Omental fat pad (tissue), 3 donors: ENCODE measurements at regions not wholly inside any gene's neighbourhood (a gene's known extent, or its start where the extent isn't known, plus 50 kb on each side); places are given as distances from the start of the nearest gene placed in this dataset.

Source experiments
- ATAC-seq: fragments of 150-250 bp; one replicate; pipeline ENCODE4 v1.9.1; 2016; ENCODE audit warnings: mild to moderate bottlenecking, moderate library complexity; ENCODE audit not compliant: low FRiP score
- DNase-seq: peaks from one replicate; pipeline ENCODE4 v3.0.0-alpha.2; 2019; ENCODE audit warnings: low spot score
- TF ChIP-seq, protein P1 (sequence below), 3 donors: fragments of 450-650 bp; IDR thresholded peaks; one replicate each; pipeline ENCODE4 v1.5.1; 2016 to 2017; ENCODE audit warnings: antibody characterized with exemption in 3 of 3, mild to moderate bottlenecking in 3 of 3, moderate library complexity in 2 of 3

DNA sequence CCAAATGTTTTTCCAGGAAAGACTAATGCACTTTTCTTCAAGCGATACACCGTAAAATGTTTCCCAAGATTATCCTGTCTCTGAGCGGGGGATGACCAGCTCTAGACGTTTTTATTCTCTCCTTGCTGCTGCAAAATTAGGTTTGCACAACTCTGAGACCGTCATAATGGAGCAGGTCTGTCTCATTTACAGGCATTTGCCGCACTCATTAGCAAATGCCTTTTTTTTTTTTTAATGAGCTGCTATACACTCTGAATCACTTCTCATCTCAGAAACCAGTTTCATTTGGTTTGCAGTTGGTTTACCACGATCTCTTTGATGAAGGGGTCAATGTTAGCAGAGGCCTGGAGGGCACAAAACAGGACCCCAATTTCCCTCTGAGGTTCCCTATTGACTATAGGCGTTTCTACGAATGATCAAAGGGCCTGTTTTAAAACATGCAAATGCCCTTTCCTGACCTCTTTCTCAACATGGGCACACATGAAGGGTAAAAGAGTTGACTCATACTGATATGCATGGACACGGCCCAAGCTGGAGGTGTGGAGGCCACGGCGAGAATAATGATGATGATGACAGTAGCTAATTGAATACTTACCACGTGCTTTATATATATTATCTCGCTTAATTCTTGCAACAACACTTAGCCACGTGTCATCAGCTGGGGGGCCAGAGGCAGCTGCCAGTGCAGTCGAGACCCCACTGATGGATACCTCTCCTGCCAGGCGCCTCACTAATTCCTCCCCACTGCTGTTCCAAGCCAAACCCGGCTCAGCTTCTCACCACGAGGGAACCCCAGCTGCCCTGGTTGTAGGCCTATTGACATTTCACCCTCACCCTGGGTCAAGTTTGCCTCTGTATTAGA, 89.9 kb upstream of the PTCH1 start:
- ATAC-seq (peak; percentile 45), DNase-seq (no peak)
- TF ChIP-seq, protein P1, sequence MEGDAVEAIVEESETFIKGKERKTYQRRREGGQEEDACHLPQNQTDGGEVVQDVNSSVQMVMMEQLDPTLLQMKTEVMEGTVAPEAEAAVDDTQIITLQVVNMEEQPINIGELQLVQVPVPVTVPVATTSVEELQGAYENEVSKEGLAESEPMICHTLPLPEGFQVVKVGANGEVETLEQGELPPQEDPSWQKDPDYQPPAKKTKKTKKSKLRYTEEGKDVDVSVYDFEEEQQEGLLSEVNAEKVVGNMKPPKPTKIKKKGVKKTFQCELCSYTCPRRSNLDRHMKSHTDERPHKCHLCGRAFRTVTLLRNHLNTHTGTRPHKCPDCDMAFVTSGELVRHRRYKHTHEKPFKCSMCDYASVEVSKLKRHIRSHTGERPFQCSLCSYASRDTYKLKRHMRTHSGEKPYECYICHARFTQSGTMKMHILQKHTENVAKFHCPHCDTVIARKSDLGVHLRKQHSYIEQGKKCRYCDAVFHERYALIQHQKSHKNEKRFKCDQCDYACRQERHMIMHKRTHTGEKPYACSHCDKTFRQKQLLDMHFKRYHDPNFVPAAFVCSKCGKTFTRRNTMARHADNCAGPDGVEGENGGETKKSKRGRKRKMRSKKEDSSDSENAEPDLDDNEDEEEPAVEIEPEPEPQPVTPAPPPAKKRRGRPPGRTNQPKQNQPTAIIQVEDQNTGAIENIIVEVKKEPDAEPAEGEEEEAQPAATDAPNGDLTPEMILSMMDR (IDR thresholded peaks at IDR 0.05): no peak

- TF ChIP-seq, protein P1 (IDR thresholded peaks at IDR 0.05): no peak
- no peak for DNase-seq
- ATAC-seq: no peak
Measured at GRCh38 chr9:95605816-95606488, 89.2 kb upstream of the PTCH1 start.

DNA sequence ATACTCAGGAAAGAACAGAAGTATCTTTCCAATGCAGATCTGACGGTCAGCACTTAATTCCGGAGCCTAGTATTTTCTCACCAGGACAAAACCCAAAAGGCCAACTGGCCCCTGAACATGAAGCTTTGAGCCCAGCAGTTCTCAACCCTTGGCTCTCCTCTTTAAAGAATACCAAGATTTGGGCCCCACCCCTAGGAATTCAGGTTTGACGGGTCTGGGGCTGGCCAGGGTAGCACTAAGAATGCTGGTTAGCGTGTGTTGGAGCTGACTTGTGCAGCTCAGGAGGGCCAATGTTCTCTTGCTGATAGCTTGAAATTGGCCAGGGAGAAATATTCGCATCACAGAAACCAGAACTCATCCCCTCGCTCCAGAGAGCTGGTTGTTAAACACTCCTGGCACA, 88.3 kb upstream of the PTCH1 start:
- TF ChIP-seq, protein P1 (IDR thresholded peaks at IDR 0.05): no peak
- ATAC-seq (no peak), DNase-seq (no peak)

DNA sequence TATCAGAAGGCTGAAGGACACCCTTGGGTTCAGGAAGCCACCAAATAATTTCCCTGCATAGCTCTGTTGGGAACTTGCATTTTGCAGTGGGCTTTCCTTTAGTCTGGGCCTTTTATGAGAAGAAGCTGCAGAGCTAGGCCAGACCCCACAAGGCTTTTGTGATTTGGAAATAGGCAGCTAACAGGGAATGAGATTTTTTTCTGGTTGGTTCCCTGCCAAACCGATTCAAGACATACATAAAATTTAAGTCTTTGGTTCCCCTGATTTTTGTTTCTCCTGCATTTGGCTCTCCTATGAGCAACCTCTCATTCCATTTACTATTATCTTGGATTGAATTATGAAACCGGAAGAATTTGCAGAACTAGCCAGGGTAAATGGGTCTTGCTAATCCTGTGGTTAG, 81.5 kb upstream of the PTCH1 start:
- no peak for ATAC-seq
- no peak for DNase-seq
- TF ChIP-seq, protein P1 (IDR thresholded peaks at IDR 0.05): no peak

DNA sequence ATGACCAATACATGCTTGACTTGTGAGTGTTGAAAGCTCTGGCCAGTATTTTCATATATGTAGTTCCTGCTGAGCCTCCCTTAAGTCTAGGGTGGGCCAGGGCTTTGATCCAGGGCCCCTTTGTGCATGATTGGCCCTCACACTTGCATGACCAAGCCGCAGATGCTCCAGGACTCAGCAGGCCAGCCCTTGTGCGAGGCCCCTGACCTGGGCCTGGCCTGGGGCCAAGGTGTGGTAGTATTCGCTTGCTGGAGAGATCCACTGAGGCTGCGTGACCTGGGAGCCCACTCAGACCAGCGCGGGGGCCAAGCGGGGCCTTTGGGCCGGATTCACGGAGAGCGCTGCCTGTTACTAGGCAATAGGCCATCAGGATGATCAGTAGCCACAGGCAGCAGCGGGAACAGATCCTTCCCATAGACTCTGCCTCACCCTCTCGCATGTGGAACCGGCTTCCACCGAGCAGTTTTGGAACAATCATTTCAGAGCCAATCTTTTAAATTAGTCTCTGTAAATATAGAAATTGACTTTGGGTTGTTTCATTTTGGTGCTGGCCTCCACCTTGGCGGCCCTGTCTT, 79.0 kb upstream of the PTCH1 start:
- ATAC-seq (no peak), DNase-seq (no peak)
- TF ChIP-seq, protein P1 (IDR thresholded peaks at IDR 0.05): no peak

DNA sequence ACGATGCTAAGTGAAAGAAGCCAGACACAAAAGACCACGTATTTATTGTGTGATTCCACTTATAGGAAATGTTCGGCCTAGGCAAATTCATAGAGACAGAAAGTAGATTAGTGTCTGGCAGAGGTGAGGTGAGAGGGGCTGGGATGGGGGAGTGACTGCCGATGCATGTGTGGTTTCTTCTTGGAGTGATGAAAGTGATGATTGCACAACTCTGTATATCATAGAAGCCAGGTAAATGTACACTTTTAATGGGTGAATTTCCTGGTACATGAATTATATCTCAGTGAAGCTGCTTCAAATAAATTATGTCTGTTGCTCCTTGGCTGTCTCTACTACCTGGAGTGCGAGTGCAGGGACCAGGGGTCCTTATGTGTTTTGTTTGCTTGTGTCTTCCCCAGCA, 76.2 kb upstream of the PTCH1 start:
- DNase-seq (no peak), ATAC-seq (no peak)
- TF ChIP-seq, protein P1 (IDR thresholded peaks at IDR 0.05): no peak
